Uterus (tissue), 3 donors: ENCODE measurements at regions not wholly inside any gene's neighbourhood (a gene's known extent, or its start where the extent isn't known, plus 50 kb on each side); places are given as distances from the start of the nearest gene placed in this dataset.
"Not testable (repeated sequence)": the region's sequence is repeated elsewhere in the genome, so short reads cannot be mapped to it uniquely, and the experiment has no call there.

ENCODE experiments used
- DNase-seq, 2 donors: peaks; one replicate each; pipeline ENCODE4 v3.0.0-alpha.2; 2019 to 2020
- H3K27ac ChIP-seq, 2 donors: fragments of 200-600 bp; sonication (generic); 1 replicate in 1 of 2; 2 replicates in 1 of 2; pipeline ENCODE4 v1.5.1; 2016 to 2018
- H3K27me3 ChIP-seq, 2 donors: fragments of 200-600 bp; sonication (generic); one replicate each; pipeline ENCODE4 v1.5.1; 2018 to 2019; ENCODE audit warnings: control low read depth in 1 of 2
- H3K36me3 ChIP-seq, 2 donors: fragments of 200-600 bp; sonication (generic); one replicate each; pipeline ENCODE4 v1.5.1; 2019; ENCODE audit warnings: control low read depth in 1 of 2
- H3K4me1 ChIP-seq, 2 donors: fragments of 200-600 bp; sonication (generic); one replicate each; pipeline ENCODE4 v1.5.1; 2018 to 2019; ENCODE audit warnings: control low read depth in 1 of 2
- H3K4me3 ChIP-seq, 2 donors: fragments of 200-600 bp; sonication (generic); 1 replicate in 1 of 2; 2 replicates in 1 of 2; pipeline ENCODE4 v1.5.1; 2018 to 2019; ENCODE audit warnings: mild to moderate bottlenecking in 1 of 2
- H3K9me3 ChIP-seq, 2 donors: fragments of 200-600 bp; sonication (generic); one replicate each; pipeline ENCODE4 v1.5.1; 2019; ENCODE audit warnings: control low read depth in 1 of 2
- POLR2A ChIP-seq, 2 donors: fragments of 450-650 bp; IDR thresholded peaks; one replicate each; pipeline ENCODE4 v1.6.1; 2016; ENCODE audit warnings: antibody characterized with exemption in 2 of 2, mild to moderate bottlenecking in 1 of 2, moderate library complexity in 1 of 2
- intact Hi-C: fragments of 100-400 bp; cut with DNase I; formaldehyde crosslinking; loops from one replicate; pipeline ENCODE4 v1.15.1; 2023; ENCODE audit warnings: low total_unique reads
- TF ChIP-seq, protein P1 (sequence below), 4 experiments: fragments of 200-600 bp in 2 of 4; fragments of 450-650 bp in 2 of 4; sonication (generic) in 2 of 4; IDR thresholded peaks; one replicate each; pipeline ENCODE4 v1.5.1; 2016 to 2019; ENCODE audit warnings: antibody characterized with exemption in 4 of 4, mild to moderate bottlenecking in 2 of 4, moderate library complexity in 1 of 4
- donor health status: DM: yes; HTN: yes; CAD: no.

DNA sequence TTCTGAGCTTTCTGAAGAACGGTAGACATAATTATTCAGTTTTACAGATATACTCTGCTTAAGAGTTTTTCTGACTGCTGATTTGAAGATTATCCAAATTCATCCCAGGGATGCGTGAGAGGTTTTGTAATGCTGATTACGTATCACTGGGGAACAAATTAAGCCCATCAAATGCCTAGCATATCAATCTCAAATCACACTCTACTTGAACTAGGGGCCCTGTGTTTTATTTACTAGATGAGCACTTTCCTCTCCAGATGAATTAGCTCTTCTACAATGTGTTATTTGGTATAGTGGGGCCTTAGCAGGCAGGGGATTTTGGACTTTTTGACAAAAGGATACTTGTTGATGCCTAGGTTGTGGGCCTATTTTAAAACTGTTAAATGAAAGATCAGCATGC is 177.9 kb downstream of the JRKL start:
- Histone ChIP-seq H3K9me3 (no peaks in the 10 kb centered on the region), H3K27me3 (no peaks in the 10 kb centered on the region), H3K4me1 (no peaks in the 10 kb centered on the region), H3K27ac (no peak overlapping the region), H3K36me3 (no peaks in the 10 kb centered on the region), H3K4me3 (no peak overlapping the region)
- intact Hi-C loops, result no loop called here
- TF ChIP-seq, protein P1, sequence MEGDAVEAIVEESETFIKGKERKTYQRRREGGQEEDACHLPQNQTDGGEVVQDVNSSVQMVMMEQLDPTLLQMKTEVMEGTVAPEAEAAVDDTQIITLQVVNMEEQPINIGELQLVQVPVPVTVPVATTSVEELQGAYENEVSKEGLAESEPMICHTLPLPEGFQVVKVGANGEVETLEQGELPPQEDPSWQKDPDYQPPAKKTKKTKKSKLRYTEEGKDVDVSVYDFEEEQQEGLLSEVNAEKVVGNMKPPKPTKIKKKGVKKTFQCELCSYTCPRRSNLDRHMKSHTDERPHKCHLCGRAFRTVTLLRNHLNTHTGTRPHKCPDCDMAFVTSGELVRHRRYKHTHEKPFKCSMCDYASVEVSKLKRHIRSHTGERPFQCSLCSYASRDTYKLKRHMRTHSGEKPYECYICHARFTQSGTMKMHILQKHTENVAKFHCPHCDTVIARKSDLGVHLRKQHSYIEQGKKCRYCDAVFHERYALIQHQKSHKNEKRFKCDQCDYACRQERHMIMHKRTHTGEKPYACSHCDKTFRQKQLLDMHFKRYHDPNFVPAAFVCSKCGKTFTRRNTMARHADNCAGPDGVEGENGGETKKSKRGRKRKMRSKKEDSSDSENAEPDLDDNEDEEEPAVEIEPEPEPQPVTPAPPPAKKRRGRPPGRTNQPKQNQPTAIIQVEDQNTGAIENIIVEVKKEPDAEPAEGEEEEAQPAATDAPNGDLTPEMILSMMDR (IDR thresholded peaks at IDR 0.05), result no peak
- no peak for DNase-seq

DNA sequence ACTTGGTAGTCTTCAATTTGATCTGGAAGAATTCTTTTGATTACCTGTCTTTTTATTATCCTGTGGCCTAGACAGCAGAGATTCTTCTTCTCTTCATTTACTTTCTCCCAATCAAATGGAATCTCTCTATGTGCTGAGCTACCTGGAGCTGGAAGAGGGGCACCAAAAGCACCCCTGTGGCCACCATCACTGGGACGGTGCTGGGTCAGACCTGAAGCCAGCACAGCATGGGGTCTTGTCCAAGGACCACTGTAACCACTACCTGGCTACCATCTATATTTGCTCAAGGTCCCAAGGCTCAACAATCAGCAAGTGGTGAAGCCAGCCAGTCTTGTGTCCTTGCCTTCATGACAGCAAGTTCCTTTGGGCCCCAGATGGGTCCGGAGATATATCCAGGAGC is 186.6 kb downstream of the JRKL start:
- DNase-seq, result no peak
- intact Hi-C loops, result no loop called here
- Histone ChIP-seq H3K4me1 (no peaks in the 10 kb centered on the region), H3K9me3 (no peaks in the 10 kb centered on the region), H3K36me3 (no peaks in the 10 kb centered on the region), H3K27ac (no peak overlapping the region), H3K4me3 (no peak overlapping the region), H3K27me3 (no peaks in the 10 kb centered on the region)
- TF ChIP-seq, protein P1 (IDR thresholded peaks at IDR 0.05), result no peak
- no peak for TF ChIP-seq POLR2A (IDR thresholded peaks at IDR 0.05)

DNA sequence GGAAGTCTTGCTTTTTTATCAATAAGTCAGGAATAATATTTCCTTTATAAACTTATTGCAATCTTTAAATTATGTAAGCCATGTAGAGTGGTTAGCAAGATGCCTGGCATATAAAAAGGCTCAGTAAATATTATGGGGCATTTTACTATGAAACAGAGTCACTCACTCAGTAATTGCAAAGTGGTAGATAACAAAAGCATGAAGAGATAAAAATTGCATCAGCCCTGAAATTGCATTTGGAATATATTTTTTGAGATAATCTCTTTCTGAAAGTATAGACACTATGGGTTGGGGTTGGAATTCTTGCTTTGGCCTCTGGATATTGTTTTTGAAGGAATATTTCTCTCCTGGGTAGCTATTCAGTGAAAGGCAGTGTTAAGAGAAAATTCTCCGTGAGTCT is 188.6 kb downstream of the JRKL start:
- Histone ChIP-seq H3K36me3 (no peaks in the 10 kb centered on the region), H3K4me1 (no peaks in the 10 kb centered on the region), H3K4me3 (no peak overlapping the region), H3K27me3 (no peaks in the 10 kb centered on the region), H3K9me3 (no peaks in the 10 kb centered on the region), H3K27ac (no peak overlapping the region)
- no peak for TF ChIP-seq POLR2A (IDR thresholded peaks at IDR 0.05)
- TF ChIP-seq, protein P1 (IDR thresholded peaks at IDR 0.05), result no peak
- no peak for DNase-seq
- intact Hi-C loops, result no loop called here

DNA sequence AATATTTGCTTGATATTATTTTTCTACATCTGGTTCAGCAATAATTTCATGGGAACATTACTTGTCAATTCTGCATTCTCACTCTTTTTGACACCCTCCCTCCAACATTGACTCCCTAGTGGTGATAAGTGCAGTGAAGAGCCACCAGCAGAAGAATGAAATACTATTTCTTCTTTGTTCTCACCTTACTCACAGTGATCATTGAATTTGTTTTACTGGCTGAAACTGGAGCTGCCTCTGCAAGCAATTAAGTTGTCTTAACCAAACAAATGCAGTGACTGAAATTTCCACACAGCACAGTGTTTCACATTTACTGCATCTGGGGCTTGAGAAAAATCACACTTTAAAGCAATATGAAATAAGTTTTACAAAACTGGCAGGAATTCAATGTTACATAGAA is 189.8 kb downstream of the JRKL start:
- no peak overlapping the region for H3K4me3 ChIP-seq
- DNase-seq, result no peak
- no peaks in the 10 kb centered on the region for H3K27me3 ChIP-seq
- H3K27ac ChIP-seq, result no peak overlapping the region
- TF ChIP-seq, protein P1 (IDR thresholded peaks at IDR 0.05), result no peak
- TF ChIP-seq POLR2A (IDR thresholded peaks at IDR 0.05), result no peak
- no peaks in the 10 kb centered on the region for H3K36me3 ChIP-seq
- H3K9me3 ChIP-seq, result no peaks in the 10 kb centered on the region
- intact Hi-C loops, result no loop called here
- H3K4me1 ChIP-seq, result no peaks in the 10 kb centered on the region

DNA sequence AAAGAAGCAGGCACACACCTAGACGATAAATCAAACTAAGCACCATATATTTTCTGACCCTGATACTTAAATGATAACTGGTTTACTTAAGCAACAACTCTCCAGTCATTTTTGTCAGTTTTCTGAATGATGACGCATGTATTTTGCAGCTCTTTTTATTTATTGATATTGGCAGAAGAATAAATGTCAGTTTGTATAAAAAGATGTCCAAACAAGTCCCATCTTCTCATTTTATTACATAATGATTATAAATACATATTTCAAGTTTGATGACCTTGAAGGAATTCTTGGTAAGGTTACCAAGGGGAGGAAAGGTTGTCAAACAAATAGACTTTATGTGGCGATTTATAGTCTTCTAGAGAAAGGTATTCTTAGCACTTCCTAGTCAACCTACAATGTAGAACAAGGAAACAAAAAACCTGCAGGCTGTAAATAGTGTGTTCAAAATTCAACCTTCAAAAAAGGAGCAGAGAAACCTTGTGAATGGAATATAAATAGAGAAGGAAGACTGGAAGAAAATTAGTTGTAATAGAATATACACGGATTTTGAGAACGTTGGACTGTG is 190.7 kb downstream of the JRKL start:
- Histone ChIP-seq H3K36me3 (no peaks in the 10 kb centered on the region), H3K4me3 (no peak overlapping the region), H3K4me1 (no peaks in the 10 kb centered on the region), H3K27ac (no peak overlapping the region), H3K27me3 (no peaks in the 10 kb centered on the region), H3K9me3 (no peaks in the 10 kb centered on the region)
- TF ChIP-seq, protein P1 (IDR thresholded peaks at IDR 0.05), result no peak
- no peak for TF ChIP-seq POLR2A (IDR thresholded peaks at IDR 0.05)
- no peak for DNase-seq
- intact Hi-C loops, result no loop called here

DNA sequence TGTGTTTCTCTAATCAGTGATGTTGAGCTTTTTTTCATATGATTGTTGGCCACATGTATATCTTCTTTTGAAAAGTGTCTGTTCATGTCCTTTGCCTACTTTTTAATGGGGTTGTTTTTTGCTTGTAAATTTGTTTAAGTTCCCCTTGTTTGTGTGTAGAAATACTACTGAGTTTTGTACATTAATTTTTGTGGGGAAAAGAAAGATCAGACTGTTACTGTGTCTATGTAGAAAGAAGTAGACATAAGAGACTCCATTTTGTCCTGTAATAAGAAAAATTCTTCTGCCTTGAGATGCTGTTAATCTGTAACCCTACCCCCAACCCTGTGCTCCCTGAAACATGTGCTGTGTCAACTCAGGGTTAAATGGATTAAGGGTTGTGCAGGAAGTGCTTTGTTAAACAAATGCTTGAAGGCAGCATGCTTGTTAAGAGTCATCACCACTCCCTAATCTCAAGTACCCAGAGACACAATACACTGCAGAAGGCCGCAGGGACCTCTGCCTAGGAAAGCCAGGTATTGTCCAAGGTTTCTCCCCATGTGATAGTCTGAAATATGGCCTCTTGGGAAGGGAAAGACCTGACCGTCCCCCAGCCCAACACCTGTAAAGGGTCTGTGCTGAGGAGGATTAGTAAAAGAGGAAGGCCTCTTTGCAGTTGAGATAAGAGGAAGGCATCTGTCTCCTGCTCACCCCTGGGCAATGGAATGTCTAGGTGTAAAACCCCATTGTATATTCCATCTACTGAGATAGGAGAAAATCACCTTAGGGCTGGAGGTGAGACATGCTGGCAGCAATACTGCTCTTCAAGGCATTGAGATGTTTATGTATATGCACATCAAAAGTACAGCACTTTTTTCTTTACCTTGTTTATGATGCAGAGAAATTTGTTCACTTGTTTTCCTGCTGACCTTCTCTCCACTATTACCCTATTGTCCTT is 196.4 kb downstream of the JRKL start:
- H3K4me1 ChIP-seq, H3K9me3 ChIP-seq, H3K36me3 ChIP-seq, intact Hi-C loops, H3K27ac ChIP-seq, H3K27me3 ChIP-seq, H3K4me3 ChIP-seq, DNase-seq: not testable (repeated sequence)

DNA sequence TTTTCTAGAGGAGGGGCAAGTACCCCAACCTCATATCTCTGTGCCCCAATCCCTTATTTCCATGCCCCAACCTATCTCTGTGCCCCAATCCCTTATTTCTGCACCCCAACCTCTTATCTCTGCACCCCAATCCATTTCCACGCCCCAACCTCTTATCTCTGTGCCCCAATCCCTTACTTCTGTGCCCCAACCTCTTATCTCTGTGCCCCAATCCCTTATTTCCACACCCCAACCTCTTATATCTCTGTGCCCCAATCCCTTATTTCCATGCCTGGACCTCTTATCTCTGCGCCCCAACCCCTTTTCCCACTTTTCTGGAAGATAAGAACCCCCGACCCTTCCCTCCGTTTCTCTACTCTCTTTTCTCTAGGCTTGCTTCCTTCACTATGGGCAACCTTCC is 199.0 kb downstream of the JRKL start:
- H3K4me1 ChIP-seq, intact Hi-C loops, H3K9me3 ChIP-seq, H3K27ac ChIP-seq, H3K4me3 ChIP-seq, H3K36me3 ChIP-seq, H3K27me3 ChIP-seq, DNase-seq: not testable (repeated sequence)
